Stimulated activated naive CD4-positive, alpha-beta T cell (primary cell): ENCODE measurements at regions not wholly inside any gene's neighbourhood (a gene's known extent, or its start where the extent isn't known, plus 50 kb on each side); places are given as distances from the start of the nearest gene placed in this dataset.

ENCODE experiments used
- DNase-seq, 6 experiments: peaks; one replicate each; lab custom pipeline; 2025; lab: John Stamatoyannopoulos, UW

DNA sequence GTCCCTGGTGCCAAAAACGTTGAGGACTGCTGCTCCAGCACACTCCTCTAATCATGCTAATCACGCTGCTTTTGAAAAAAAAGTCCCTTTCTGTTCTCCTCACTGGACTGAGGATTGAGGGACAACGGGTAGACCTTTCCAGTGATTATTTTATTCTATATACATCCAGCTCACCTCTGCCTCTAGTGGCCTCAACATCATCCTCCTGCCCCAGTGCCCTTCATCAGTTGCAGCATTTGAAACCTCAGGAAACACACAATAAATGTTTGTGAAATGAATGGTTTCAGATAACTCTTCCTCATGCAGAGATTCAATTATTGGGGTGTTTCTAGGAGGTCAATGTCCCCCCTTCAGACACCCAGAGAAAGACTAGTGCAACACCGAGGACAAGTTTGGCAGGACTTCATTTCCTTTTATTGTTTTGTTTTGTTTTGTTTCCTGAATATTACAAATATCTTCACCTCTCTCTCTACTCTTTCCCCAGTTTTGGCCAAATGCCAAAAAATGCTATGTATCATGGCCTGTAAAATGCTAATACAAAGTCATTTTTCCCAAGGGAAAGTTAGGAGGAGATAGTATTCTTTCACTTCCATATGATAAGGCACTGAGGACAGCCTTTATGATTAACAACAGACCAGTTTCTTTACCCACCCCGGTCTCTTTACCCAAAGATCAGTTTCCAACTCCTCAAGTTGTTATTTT is 460.1 kb upstream of the SLIT2 start:
- DNase-seq: no peak

DNA sequence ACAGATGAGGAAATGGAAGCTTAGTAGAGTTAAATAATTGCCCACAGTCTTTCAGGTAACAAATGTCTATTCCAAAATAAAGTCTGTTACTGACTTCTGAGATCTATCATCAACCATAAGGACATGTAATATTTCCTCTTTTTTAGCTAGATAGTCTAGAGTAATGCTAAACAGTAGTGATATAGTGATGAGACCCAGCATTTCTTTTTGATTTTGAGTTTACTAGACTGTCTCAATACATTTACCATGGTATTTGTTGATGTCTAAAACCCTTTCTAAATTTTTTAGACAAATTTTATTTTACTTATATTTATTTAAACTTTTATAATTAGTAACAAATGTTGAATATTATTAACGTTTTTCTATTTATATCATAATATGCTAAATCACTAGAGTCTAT is 465.1 kb upstream of the SLIT2 start:
- DNase-seq: no peak

GRCh38 chr4:19783667-19784223 is 468.0 kb upstream of the SLIT2 start:
- DNase-seq: no peak

- no peak for DNase-seq
Measured at GRCh38 chr4:19780871-19781270, 470.8 kb upstream of the SLIT2 start.

DNA sequence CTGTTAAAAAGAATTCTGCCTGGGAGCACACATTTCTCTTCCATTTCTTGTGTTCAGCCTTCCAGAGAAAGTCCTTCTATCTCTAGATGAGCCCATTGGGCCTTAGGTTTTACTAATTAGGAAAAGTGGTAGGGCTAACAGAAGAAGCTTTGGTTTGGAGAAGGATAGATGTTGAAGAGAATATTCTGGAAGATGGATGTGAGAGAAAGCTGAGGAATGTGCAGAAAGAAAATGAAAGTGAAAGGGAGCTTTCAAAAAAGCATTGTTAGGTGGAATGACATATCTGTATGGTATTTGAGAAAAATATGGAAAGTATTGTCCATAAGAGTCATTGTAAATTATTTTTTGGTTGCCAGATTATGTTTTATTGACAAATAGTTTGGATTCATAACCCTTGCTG is 474.8 kb upstream of the SLIT2 start:
- DNase-seq: no peak

- DNase-seq: no peak
Measured at GRCh38 chr4:19776021-19776459, 475.7 kb upstream of the SLIT2 start.

DNA sequence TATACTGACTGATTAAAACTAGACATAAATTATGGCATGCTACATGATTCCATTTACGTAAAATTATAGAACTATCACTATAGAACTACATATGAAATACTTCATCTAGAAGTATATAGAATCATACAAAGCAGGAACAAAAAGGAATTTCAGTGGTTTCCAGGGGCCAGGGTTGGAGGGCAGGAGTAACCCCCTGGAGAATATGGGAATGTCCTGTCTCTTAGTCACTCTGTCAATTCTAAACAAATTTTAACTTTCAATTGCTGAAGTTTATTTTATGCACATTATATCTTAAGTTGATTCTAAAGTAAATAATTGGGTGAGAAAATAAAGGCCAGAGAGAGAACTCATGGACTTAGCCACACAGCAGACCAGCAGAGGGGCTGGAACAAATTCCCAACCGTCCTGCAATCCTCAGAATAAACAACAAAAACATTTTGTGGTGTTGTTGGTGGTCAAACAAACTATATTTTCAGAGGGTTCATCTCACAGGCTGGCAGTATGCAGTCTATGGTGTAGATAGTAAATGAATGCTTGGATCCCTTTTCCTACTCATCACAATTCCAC is 476.9 kb upstream of the SLIT2 start:
- no peak for DNase-seq

- DNase-seq: no peak
Measured at GRCh38 chr4:19772581-19772980, 479.1 kb upstream of the SLIT2 start.

- DNase-seq: no peak
Measured at GRCh38 chr4:19756661-19757060, 495.0 kb upstream of the SLIT2 start.

GRCh38 chr4:19752599-19752998 is 499.1 kb upstream of the SLIT2 start:
- DNase-seq: no peak

DNA sequence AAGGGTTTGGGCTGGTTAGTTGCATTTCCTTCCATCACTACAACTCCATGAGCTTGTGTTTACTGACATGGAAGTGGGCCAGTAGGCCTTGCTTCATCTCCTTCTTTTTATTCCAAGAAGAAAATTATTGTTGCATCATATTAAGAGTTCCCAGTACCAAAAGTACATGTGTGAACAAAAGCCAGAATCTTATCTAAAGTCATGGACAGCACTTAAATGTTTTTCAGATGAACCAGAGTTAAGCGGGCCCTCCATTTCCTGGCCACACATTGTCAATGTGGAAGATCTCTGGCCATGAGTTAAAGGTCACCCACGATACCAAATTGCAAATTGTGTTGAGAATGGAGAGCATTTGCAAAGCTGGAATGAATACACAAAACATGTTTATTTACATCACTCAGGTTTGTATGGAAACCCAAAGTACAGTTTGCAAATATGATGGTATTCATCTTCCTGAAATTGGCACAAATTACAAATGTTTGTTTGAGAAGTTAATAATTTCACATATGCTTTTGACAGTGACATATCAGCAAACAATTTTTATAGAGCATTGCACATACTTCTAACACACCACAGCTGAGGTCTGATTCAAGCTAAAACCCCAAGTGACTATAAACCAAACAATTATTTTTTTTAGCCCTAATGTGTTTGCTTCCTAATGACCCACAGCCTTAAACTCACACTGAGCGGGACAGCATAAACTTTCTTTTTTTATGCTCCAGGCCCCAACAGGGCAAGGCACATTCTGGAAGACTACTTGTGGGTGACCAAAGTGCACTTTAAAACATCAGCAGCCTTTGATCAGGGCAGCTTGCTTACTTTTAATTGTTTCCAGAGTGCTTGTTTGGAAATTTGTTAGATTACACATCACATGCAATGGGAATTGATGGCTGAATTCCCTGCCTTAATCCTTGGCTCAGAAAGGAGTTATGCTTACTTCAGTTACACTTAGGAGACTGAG is 502.9 kb upstream of the SLIT2 start:
- DNase-seq: no peak

DNA sequence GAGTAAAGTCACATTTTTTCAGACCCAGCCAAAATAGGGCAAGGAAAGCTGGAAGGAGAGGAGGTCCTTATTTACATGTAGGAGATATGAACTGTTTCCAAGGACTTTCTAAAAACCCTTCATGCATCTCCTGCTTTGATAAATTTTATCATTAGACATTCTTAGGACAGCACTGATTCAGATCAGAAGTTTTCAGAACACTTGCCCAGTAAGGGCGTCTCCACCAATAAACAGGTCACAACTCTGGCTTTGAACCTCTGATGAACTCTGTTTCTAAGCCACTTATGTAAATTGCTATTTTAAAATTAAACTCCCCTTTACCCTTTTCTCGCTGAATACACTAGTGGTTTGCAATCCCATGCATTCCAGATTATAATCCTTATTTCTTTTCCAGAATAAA is 505.3 kb upstream of the SLIT2 start:
- DNase-seq: no peak

DNA sequence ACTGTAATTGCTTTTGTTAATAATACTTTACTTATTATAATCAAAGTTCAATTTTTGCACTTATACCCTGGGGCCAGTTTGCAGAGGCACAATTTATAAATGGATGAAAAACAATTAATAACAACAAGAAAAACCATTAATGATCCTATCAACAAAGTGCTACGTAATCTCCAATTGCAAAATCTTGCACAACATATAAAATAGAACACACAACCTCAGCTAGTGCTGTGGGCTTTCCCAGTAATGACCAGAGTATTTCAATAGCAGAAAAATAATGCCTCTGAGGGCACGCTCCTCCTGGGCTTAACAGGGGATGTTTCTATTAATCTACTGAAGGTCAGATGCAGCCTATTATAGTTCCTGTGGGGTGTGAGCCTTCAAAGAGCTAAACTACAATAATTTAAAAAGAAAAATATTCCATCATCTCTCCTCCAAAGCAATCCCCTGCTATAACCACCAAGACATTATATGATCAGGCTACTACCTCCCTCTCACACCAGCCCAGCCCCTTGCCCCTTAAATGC is 508.5 kb upstream of the SLIT2 start:
- DNase-seq: no peak

DNA sequence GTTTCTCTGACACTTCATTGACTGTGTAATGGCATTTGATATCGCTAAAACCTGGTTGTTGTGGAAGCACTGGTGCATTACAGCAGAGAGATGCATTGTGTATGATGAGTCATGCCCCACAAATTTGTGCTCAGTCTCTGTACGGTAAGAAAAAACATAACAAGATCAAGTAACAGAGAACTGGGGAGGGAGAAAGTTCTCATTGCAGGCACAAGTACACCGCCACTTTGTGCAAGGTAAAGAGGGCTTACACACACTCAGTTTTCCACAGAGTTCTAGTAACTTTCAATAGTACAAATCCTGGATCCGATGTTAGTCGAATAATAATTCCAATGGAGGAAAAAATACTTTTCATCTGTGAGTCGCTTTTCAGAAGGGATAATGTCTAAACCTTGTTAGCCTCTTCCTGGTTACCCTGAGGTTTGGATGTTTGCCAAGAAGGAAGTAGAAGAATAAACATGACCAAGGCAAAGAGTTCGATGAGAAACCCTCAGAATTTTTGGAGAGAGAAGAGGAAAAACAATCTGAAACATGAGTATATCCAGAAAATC is 512.5 kb upstream of the SLIT2 start:
- DNase-seq: no peak

DNA sequence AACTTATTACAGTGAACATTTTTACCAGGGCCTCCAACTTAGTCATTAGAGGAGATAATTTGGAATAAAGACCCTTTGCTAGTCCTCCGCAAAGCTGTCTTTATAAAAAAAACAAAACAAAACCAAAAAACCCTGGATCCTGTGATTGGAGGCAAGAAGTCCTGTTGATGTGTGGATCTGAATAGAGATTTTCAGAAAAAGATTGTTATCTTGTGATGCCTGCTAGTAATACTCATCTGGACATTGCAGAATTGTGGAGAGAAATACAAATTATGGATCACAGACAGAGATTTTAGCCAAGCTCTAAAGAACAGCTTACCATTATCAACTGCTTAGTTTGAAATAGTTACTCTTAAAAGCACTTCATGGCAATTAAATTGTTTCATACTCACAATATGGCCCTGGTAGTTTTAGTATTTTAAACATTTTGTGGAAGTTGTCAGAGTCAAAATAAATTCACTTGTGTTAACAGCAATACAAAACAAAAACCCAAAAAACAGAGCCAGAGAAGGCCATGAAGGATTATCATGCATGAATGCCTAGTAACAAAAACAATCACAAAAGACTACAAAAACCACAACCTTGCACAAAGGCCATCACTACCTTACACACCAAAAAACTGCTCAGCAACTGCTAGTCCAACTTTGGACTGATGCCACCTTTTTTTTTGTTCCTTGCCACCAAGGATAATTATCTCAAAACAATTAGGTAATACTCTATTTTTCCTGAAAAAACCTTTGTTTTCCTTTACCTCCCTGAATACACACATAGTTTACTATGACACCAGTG is 514.5 kb upstream of the SLIT2 start:
- DNase-seq: no peak

DNA sequence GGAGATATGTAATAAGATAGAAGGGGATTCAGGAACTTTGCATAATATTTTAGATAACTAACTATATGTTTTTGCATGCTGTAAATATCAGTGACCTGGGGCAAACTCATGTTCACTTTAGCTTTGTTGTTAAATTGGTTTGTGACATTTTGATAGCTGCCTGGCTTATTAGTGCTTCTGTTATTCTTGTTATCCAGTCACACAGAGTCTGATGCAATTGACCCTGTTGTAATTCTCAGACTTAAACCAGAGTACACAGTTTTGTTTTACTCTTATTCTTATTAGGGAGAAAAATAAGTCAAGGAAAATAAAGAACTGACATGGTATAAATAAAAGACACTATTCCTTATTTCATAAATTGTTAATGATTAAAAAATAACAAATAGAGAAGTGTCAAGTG is 516.7 kb upstream of the SLIT2 start:
- DNase-seq: no peak

DNA sequence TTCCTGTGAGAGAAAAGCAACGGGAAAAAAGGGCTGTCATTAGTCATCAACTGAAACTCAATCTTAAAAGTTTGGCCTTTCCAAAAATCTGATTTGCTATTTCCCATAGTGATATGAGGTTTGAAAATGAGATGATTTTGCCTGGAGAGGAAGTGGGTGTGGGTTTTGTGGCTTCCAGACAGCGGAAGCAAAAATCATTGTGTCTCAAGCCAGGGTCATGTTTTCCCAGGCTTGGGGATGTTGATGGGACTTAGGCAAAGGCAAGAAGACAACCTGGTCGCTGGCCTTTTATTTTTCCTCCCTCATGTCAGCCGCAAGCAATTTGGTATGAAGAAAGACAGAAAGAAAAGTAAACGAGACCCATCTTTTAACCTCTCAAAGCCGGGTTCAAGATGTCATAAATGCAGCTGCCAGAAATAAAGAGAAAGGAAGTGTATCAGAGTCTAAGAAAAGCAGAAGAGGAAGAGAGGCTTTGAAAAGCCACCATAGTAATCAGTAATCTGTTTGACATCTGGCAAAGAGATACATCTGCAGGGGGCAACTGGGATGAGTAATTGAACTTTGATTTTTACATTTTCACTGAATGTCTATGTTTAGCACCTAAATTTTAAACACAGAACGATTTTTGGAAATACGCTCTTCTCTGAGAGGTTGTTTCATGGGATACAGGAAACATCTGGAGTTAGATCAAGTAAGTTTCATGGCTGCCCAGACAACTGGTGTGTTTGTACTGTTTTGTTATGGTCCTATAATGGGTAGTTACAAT is 521.6 kb upstream of the SLIT2 start:
- DNase-seq: no peak

DNA sequence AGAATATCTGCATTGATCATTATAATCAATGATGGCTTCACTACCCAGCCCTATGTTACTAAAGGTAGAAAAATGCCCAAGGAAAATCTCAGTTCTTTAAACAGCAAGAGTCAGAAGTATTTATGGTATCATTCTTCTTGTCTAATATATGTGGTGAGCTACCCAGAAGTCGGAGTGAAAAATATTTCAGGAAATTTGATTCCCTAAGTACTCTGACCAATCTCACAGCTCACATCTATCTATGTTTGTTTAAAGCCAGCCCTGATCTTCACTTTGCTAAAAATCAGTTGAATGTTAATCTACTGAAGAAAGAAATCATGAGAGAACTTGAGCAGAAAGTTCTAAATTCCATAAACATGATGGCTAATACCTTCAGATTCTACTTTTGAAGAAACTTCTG is 522.9 kb upstream of the SLIT2 start:
- no peak for DNase-seq

DNA sequence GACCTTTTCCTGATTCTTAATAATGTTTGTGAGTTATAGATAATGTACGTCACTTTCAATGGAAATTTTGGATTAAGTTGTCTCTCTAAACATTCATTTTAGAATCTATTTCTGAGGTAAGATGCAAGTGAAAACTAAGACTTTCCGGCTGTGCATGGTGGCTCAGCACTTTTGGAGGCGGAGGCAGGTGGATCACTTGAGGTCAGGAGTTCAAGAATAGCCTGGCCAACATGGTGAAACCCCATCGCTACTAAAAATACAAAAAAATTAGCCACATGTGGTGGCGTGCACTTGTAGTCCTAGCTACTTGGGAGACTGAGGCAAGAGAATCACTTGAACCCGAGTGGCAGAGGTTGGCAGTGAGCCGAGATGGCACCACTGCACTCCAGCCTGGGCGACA is 524.6 kb upstream of the SLIT2 start:
- no peak for DNase-seq

- no peak for DNase-seq
Measured at GRCh38 chr4:19725130-19725529, 526.6 kb upstream of the SLIT2 start.

GRCh38 chr4:19722404-19722803 is 529.3 kb upstream of the SLIT2 start:
- no peak for DNase-seq
